ENCODE measurements at regions not wholly inside any gene's neighbourhood (a gene's known extent, or its start where the extent isn't known, plus 50 kb on each side); places are given as distances from the start of the nearest gene placed in this dataset.

DNA sequence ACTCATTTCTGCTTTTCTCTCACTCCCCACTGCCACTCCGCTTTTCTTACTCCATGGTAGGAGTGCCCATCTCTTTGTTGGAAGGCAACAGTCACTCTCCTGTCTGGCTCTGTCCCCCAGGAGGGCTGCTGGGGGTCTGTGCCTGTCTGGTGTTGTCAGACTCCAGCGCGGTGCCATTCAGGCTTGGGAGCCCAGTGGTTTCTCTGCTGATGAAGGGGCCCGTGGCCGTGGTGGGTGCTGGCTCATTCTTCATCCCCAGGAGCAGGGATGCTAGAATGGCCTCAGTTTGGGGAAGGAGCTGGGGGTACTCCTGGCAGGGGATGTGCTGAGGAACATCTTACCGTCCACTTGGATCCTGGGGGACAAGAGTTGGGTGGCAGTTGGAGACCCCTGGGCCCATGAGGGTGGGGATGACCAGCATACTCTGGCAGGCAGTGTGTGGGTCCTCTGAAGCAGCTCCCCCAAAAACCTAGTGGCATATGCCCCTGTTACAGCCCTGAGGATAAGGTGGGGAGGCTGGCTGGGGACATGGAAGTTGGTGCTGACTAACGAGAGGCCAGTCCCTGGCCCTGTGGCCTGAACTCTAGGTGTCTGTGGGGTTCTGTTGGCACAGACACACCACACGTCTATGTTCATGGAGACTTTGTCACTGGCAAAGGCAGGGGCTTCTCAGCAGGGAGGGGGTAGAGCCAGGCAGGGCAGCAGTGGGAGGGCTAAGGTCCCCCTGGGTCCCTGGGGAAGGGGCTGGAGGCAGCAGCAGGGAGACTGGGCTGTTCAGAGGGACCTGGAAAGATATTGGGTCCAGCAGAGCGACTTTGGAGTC is 102.8 kb upstream of the RET start:
- no peak for DNase-seq (ENCODE audit: low read depth)

DNA sequence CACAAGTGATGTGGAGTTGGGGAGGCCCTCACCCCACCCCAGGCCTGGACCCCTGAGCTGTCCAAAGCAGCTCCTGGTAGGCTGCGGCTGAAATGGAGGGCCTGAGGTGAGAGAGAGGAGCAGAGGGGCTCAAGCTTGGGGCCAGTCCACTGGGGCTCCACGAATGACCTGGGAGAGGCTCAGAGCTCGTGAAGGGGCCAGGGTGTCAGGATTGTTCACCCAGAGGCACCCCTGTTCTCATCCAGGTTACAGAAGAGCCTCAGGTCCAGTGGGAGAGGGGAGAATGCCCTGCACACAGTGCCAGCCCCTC is 102.2 kb upstream of the RET start:
- DNase-seq (ENCODE audit: low read depth), result no peak

DNA sequence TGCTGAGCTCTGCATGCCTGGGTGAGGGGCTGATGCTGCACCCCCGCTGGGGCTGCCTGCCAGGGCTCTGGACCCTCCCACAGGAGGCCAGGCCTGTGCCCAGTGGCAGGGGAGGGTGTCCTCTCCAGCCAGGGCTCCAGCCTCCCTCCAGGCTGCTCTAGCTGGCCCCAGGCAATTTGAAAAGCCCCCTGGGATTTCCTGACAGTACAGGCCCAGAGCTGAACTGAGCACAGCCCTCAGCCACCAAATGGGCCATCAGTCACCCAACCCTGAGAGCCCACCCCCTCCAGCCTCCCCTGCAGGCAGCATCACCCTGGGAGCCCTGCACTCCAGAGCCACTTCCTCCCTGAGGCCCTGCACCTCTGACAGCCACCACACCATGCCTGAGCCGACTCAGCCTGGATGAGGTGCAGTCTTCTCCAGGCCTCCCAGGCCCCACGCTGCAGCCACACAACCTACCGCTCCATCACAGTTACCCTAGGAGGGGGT is 101.8 kb upstream of the RET start:
- no peak for DNase-seq (ENCODE audit: low read depth)

DNA sequence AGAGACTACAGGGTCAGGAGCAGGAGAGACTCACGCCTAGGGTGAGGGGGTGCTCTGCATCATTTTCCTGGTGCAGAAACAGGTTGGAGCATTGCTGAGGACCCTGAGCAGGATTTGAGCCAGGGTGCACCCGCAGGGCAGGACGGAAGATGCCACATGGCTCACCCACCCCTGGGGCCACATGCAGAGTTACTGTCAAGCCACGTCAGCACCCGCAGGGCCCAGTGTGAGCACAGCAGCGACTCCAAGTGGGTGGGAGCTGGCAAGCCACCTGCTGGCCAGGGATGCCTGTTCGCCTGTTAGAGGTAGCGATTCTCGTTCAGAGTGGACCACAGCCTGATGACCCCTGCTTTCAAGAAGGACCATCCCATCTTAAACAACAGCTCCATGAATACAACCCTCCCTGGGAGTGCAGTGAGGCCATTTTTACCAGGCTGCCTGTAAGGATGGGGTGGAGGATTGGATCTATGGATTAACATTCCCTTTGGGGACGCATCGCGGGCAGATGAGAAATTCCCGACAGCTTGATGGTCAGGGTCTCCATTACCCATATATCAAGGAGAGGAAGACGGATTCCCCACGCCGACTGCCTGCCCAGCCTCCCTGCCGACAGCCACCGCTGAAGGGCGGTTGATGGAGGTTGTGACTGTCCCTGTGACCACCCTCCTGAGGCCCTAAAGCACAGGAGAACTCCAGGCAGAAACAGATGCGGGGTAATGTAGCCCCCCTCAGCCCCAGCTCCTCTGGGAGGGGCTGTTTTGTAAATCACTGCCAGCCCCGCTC is 101.1 kb upstream of the RET start:
- DNase-seq (ENCODE audit: low read depth), result no peak

DNA sequence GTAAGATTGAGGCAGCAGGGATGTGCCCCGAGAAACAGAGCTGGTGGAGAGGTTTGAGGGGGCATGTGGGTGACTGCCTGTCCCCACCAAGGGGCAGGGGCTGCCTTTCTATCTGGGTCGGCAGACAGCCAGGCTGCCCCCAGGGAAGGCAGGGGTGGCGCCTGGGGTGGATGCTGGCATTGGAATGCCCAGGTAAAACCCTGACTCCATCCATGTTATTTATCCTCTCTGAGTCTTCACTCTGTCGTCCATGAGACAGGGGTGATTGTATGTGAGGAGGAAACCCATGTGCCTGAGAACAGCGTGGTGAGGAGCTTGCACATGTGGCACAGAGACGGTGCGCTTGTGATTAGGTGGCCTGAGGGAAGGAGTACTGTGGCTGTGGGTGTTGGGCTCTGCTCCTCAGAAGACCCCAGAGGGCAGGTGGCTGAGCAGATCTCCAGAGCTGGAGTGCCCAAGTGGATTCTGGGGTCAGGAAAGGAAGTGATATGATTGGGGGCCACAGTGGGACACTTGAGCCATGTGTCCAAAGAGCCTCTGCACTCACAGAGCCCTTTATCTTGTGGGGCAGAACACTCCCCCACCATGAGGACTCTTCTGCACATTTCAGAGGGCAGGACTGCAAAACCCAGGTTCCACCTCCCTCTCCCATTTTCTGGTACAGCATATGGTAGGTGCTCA is 100.4 kb upstream of the RET start:
- no peak for DNase-seq (ENCODE audit: low read depth)

DNA sequence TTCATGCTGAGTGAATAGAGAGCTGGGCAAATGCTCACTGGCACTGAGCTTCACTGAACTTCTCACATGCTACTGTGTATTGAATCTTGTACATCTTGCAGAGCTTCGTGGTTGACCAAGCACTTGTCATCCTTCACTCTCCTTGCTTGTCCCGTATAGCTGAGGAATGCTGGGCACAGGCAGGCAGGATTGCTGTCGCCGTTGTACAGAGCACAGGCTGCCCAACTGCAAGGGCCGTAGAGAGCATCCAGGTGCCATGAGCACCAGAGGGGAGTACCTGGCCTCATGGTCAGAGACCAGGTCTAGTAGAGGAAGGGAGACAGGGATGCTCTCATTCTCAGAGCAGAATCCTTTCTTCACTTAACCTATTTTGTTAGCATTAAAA is 99.8 kb upstream of the RET start:
- no peak for DNase-seq (ENCODE audit: low read depth)

DNA sequence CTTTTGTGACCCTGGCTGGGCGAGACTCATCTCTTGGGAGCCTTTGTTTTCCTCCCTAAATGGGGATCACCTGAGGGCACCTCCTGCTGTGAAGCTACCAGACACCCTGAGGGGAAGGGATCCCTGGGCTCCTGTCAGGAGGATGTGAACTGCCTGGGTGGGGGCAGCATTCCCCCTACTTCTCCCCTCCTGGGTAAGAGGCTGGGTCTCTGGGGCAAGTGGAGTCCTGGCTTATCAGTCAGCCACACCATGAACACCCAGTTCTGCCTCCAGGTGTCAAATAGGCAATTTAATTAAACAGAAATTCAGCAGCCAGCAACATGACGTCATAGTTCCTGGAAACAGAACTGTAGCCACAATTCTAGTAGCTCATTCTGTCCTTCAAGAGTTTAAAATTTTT is 97.7 kb upstream of the RET start:
- DNase-seq (ENCODE audit: low read depth), result no peak

DNA sequence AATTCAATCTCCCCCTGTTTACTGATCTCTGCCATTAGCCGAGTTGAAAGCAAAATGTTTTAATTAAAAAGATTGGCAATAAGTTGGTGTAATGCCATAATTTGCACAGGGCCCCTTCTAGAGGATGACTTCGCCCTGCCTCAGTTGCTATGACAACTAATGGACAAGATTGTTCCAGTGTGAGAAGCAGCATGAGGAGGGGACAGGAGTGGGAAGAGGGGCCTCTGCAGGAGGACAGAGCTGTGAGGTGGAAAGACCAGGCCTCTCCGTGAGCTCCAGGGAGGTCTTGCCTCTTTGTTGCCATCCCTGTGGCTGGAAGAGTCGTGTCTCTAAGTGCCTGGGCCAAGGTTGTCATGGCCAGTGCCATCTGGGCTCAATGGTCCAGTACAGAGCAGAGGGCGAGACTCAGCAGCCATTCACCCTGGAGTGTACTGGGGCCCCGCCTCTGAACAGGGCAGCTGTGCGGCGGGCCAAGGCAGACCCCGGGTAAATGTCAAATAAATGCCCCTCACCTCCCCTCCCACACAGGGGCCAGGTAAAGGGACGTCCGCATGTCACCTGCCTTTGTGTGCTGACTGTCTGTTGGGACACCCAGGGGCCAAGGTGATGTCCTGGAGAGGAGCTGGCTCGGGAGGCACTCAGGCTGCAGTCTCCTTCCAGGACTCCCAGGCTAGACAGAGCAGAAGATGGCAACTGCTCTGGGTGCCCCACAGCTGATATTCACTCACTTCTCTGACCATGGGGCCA is 97.0 kb upstream of the RET start:
- DNase-seq (ENCODE audit: low read depth), result no peak

DNA sequence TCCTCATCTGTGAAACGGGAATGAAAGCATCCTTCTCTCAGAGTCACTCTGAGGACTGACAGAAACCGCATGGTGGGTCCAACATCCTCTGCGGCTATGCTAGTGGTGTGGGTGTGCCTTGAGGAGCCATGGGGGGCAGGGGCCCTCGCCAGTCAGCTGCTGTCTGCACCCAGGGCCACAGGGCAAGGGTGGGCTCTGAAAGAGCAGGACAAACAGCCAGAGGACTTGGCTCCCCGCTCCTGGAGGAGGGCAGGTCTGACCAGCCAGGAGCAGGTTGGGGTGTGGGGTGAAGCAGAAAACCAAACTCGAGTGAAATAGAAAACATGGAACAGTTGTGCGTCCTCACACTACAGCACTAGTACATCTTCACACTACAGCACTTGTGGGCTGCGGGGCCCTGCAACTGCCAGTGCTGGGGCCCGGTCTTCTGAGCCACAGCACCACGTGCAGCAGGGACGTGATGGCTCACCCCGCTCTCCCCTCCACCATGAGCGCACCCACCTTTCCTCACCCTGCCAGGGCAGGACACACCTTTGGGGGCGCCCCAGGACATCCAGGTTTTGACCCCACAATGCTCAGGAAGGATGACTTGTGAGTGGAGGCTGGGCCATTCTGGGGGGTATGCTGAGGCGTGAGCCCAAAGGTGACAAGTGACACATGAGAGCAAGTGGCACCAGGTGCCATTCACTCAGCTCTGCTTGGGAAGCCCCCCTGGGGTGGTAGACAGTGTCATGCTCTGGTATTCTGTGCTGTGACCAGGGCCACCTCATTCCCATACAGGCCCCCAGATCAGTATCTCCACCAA is 96.1 kb upstream of the RET start:
- DNase-seq (ENCODE audit: low read depth), result no peak

DNA sequence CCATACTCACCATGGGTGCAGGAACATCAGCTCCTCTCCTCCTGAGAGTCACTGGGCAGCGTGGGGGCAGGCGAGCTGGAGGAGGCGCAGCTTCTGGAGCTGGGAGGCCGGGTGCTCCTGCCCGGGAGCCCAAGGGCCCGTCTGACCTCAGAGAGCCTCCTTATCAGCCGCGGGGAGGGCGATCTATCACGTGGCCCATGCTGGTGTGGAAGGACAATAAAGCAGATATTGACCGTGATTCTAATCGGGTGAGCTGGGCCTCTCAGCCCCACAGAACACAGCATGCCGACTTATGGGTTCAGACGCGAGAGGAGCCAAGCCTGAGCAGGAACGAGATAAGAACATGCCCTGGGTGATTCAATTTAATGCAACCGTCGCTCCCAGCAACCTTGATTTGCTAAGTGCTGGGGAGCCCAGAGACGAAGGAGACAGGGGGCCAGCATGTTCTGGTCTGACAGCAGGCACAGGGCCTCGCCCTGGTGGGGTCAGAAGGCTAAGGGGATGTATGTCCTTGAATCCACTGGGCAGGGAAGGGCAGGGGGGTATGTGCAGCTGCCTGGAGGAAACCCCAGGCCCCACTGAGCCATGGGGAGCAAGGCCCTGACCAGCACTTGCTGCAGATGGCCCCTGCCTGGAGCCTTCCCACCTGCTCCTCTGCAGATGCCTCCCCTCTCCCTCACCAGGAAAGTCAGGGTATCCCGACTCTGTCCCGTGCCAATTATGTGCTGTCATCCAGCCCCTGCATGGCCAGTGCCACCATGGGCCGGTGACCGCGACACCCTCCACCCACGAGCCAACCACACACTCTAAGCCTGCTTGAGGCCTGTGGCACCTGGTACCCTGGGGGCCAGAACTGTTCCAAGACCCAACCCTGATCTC is 95.3 kb upstream of the RET start:
- DNase-seq (ENCODE audit: low read depth), result no peak

DNA sequence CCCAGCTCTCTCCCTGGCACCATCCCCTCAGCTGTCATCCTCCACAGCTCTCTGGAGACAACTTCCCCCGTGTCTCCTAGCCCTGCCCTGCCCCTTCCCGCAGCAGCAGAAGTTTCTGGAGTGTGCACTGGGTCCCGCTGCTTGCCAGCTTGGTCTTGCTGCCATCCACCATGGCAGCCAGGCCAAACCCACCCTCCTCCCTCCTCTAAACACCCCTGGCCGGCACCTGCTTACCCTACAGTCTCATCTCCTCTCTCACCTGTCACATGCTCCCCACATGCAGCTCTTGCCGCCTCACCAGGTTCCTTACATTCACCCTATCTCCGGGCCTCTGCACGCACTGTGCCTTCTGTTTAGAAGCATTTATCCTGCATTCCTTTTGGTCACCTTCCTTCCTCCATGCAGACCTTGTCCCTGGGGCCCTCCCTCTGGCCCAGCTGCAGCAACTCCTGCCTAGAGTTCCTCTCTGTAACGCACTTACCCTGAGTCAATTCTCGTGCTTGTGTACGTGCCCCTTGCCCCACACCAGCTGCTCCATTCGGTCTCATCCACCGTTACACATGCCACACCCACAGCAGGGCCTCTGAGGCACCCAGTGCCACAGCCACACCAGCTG is 93.9 kb upstream of the RET start:
- no peak for DNase-seq (ENCODE audit: low read depth)

DNA sequence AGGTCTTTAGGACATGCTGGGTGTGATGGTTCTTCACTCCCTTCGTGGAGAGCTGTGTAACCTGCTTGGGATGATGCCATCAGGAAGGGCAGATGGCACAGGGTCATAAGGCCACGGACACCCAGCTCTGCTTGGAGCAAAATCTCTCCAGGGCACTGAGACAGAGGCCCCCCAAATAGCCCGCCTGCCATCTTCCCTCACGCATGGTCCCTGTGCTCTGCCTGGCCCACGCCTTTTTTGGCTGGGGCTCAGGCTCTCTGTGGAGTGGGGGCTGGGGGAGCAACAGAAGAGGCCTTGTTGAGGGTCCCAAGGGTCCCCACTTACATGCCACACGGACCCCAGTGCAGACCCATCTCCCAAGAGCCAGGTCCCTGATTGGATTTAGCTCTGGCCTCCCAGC is 93.3 kb upstream of the RET start:
- DNase-seq (ENCODE audit: low read depth), result no peak

DNA sequence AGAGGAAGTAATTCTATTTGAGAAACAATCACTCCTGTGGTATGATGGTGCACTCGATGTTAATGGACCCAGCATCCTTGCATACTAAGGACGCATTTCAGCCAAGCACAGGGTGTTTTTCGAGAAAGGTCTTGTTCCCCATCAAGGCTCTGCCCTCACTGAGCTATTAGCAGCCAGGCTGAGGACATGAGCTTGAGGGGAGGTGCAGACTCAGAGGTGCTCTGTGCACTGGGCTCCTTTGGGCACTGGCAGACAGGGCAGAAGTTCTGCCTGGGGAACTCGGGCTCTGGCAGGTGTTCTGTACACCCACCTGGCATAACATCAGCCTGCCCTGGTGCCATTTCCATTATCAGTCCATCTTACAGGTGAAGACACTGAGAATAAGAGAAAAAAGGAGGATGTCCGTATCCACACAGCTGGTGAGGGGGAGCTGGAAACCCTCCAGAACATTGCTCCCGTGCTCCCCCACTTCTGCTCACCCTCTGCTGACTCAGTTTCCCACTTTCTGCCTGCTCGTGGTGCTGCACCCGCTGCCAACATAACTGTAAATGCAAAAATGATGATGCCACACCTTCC is 92.7 kb upstream of the RET start:
- DNase-seq (ENCODE audit: low read depth), result no peak

DNA sequence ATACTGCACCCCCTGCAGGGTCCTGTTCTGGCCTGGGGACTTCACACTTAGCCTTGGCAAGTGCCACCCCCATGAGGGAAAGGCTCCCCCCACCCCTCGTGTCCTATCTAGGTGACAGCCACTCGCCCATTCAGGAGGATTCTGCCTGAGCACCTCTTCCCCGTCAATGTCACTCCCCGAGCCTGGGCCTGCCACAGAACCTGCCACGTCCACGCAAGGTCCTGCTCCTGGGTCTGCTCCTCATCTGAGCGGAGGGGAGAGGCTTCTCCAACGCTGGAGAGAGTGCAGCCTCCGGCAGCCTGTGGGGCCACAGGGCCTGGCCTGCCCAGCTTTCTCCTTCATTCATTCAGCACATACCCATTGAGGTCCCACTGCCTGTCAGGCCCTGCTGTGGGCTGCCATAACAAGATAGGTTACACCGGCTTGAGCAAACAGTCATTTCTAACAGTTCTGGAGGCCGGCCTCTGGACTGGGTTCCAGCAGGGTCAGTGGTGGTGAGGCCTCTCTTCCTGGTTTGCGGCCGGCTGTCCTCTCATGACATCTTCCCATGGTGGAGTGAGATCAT is 92.0 kb upstream of the RET start:
- DNase-seq (ENCODE audit: low read depth), result no peak

DNA sequence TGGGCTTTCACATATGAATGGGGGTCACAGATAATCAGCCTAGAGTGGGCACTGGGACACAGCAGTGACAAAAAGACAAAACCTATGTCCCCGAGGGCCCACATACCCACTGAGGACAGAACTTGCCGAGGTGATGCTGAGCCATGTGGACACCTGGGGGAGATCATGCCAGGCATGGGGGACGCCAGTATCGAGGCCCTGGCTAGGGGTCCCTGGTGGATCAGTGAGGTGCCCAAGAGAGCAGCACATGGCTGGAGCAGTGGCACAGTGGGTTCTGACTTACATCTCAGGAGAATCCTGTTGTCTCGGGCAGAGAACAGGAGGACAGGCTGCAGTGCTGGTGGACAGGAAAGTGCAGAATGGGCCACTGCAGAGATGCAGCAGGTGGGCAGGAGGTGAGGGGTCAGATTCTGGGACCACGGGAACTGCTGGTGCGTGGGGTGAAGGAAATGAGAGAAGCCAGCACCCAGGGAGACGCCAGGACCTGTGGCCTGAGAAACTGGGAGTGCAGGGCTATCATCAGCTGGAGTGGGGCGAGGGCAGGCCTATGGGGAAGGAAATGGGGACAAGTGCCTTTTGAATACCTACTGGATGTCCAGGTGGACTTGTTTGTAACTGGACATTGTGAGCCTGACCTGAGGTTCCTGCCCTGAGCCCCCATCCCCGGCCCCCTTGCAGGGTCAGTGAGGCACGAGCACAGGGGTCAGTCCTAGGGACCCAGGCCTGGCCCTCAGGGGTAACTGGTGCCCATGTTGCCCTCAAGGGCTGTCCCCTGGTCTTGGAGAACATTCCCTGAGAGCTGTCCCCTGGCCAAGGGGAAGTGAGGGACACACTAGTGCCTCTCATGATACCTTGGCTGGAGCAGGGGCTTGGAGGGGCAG is 91.2 kb upstream of the RET start:
- DNase-seq (ENCODE audit: low read depth), result no peak

DNA sequence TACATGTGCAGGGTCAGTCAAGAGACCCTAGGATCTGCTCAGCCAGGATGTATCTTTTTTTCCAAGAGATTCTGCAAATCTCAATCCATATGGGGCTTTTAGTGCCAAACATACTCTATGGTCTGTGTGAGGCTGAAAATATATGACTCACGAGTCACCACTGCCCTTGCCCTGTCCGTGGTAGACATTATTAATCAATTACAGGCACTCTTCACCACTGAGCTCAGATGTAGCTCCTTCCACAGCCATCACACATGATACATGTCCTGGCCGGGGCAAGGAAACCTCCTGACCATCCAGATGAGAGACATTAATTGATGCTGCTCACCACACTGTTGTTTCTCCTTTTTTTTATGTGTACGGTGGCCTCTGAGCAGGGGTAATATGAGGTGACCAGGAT is 90.2 kb upstream of the RET start:
- no peak for DNase-seq (ENCODE audit: low read depth)

DNA sequence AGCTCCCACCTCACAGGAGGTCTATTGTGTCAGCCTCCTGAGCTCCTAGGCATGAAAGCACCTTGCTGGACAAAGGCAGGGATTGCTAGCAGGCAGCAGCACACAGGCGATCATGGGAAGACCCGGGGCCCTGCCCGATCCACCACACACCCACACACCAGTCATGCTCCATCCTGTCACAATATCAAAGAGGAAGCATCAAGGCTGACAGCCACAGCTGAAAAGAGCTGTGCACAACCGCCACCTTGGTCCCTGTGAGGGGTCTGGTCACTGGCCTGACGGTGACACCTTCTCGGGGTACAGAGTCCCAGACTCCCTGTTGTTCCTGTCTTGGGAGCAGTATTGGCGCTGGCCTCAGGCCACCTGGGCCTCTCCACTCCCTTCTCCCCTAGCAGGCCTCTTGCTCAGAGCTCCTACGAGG is 89.7 kb upstream of the RET start:
- DNase-seq (ENCODE audit: low read depth), result no peak

DNA sequence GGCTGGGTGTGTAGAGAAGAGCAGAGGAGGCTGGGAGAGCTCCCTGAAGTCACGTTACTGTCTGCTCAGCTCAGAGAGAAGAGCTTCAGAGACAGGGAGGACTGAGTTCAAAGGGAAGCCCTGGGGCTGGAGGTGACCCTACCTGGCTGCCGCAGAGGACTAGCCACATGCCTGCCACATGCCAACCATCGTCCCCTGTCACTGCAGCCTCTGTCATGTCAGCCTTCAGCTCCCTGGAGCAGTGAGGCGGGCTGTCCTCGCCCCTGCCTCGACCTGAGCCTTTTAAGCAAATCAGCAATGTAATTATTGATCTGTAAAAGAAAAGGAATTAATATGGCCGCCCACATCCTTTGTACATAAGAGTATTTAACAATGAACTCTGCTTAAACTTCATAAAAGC is 89.3 kb upstream of the RET start:
- DNase-seq (ENCODE audit: low read depth), result no peak

All from stimulated activated CD8-positive, alpha-beta memory T cell treated with anti-CD3 and anti-CD28 coated beads, Interleukin-12 subunit alpha, Interleukin-12 subunit beta, amount 100 ng/mL, for 4 hours (primary cell).